RPMI7951 (cell line): ENCODE measurements at regions not wholly inside any gene's neighbourhood (a gene's known extent, or its start where the extent isn't known, plus 50 kb on each side); places are given as distances from the start of the nearest gene placed in this dataset.

Experiments used
- DNase-seq: peaks from one replicate; pipeline ENCODE4 v3.0.0-alpha.2; 2012; ENCODE audit warnings: low read depth

DNA sequence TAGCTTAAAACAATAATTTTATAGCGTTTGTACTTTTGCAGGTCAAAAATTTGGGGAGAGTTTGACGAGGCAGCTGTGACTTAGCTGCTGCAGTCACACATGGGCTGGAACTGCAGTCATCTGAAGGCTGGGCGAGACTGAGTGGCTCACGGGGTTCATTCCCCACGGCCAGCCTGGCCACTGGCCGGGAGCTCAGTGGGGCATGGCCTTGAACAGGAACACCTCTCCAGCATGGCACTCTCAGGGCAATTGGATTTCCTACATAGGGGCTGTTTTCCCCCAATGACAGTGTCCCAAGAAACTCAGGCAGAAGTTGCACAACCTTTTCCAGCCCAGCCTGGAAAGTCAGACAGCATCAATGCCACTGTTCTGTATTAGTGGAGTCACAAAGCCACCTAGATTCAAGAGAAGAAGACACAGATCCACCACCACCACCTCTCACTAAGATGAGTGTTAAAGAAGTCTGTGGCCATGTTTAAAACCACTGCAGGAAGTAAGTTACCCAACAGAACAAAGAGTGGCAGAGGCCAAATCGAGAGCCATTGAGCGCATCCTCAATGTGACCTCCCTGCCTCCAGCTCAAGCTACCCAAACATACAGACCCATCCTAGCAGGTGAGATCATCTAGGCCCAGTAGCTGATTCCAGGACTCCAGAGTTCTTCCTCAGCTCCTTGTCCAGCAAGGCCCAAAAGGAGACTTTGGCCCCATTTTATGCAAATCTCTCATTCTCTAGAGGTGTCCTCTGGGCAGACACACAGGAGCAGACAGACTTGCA, 618.7 kb upstream of the CADM1 start:
- no peak for DNase-seq

DNA sequence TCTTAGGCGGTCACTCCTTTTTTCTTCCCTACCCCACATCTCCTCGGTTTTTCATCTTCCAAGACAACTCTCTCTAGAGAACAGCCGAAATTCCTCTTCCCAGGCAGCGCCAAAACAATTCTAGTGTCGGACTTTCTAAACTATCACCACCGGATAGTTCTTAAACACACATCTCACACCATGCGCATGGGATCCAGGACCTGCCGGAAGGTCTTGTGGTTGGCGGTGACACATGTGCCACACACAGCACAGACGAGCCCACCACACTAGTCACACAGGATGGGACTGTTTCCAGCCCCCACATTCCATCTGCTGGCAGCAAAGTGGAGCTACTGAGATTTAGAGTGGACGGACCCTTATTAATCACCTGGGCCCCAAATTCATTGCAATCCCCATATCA, 614.9 kb upstream of the CADM1 start:
- DNase-seq, result no peak

DNA sequence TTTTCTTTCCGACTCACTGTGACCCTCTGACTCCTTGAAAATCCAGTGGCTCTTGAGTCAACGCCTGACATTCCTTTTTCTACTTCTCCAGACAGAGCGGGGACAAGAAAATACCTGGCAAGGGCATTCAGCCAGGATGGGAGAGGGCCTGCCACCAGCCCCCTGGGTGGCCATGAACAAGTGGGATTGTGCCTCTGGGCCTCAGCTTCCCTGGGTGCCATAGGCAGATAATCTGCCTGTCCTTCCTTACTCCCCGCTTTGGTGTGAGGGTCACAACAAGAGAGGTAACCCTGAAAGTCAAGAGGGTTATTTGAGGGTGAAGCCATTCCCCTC, 613.9 kb upstream of the CADM1 start:
- DNase-seq, result no peak

DNA sequence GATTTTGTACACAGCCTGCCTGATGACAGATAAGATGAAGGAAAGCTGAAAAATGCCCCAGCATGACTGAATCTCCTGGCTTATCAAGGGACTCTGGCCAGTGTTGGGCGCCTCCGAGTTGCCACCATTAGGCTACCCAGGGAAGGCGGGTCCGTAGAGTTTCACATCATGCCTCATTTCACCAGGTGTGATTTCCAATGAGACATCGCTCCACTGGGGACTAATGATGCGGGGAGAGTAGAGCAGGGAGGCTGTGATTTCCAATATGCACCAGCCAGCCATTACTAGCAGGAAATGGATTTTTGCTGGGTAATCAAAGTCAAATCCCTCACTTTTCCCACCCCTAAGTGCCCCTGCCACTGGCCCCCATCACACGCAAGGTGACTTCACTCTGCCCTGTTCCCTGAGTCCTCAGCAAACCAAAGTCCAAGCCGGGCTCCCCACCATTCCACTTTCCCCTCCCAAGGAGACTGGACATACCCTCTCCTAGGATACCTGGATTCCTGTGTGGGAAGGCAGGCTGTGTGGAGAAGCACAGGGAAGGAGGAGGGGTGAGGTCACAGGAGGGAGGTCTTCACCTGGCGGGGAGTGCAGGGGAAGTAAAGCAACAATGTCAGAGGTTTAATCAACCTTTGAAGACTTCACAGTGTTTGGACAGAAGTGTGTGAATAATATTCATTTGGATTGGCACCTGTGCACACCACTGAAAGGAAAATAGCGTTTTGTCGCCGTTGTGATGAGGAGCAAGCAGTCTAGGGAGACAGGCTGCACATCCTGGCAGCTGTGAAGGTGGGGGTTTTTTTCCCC, 613.3 kb upstream of the CADM1 start:
- DNase-seq, result no peak

DNA sequence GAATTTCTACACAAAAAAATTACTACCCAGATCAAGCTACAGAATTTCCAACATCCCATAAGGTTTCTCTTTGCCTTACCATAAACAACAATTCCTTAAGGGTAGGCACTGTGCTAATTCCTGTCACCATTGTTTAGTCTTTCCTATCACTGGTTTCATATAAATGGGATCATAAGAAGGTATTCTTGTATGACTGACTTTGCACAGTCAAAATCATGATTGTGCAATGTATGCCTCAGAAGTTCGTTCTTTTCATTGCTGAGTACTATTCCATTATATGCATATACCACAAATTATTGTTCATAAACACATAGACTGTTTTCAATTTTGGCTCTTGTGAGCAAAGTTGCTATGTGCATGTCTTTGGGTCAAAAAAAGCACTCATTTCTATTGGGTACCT, 611.6 kb upstream of the CADM1 start:
- DNase-seq, result no peak

DNA sequence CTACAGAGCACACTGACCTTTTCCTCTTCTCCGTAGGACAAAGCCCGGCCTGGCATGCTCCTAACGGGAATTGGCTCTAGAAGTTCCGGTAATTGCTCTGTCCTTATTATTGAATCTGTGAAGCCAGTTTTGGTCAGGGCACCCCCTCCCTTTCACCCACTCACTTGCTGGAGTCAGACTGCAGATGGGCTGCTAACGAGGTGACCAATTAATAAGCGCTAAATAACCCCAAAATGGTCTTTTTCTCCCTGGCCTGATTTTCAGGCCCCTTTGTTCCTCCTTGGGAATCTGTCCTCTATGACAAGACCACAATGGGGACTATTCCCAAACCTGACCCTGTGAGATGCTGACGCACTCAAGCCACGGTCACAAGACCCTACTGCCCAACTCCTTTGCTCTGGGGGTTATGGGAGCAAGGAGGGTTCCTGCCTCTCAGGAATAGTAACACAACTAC, 610.0 kb upstream of the CADM1 start:
- no peak for DNase-seq

DNA sequence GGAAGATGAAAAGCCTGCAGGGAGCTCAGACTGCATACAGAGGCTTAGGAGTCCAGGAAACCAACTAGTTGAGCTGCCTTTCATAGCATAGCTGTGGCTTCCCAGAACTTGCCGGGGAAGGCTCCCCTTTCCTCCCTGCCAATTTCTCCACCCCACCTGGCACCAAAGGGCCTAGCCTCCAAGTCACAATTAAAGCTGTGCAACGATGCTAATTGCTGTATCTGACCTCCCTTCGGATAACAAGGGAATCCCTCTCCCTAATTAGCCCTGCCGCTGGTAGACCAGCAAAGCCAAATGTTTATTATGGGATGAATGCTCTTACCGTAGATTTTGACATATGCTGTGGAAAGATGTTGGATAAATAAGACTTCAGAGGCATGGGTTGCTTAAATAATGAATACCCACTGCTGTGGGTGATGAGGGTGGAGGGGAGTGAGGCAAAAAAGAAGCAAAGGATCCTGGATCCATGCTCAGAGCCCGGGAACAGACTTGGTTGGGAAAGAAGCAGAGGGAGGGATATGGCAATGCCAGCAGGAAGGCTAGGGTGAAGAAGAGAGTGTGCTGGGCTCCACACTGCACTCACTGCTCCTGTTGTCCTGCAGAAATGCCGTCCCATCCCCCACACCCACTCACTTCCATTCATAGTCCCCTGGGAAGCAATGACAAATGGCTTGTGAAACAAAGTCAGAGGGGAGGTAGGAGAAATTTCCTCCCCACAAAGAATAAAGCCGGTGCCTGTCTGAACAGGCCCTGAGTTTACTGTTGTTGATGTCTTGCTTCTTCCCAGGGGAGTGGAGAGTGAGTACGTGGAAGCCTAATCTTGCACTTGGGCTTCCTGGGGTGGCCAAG, 608.1 kb upstream of the CADM1 start:
- no peak for DNase-seq

DNA sequence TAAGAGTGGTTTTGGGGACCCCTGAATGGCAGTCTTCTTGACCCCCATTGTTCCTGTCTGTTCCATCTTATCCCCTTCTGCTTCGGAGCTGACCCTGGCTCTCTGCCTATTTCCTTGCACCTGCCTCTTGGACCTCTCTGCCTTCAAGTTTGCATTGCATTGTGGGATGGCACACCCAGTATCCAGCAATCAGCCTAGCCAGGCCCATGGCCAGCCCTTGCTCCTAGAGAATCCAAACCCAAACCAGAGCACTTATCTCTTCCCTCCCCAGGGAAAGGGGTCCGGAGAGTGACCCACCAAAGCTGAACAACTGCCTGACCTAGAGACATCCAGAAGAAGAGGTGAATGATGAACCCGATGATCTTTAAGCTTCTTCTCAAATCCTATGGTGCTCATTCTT, 607.3 kb upstream of the CADM1 start:
- DNase-seq, result no peak

DNA sequence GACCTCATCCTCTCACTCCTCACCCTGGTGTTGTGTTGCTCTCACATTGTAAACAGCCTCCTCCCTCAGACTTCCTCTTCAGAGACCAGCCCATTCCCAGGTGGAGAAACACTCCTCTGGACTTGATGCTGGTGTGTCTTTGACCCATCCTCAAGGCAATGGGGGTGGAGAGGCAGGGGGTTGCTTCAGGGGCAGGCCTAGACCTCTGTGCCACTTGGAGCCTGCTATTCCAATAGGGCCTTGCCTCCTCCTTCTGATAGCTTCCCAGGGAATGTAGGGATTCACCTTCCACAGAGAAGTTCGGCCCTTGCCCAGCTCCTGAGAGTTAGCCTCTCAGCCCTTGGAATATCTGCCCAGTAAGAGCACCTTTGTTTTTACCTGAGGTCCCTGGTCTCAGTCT, 606.6 kb upstream of the CADM1 start:
- no peak for DNase-seq

DNA sequence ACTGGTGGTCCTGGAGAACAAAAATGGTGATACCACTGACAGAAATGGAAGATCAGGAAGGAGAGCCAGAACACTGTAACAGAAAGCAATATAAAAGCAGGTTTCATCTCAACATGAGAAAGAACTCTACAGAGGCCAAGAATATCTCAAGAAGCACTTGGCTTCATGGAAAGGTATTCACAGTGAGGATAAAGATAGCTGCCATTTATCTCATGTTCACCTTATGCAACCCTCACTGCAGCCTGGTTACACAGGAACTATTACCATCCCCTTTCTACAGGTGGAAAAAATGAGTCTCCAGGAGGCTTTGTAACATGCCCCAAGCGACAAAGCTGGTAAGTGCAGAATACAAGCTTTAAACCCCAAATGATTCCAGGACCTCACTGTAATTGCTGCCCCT, 606.1 kb upstream of the CADM1 start:
- DNase-seq, result no peak

DNA sequence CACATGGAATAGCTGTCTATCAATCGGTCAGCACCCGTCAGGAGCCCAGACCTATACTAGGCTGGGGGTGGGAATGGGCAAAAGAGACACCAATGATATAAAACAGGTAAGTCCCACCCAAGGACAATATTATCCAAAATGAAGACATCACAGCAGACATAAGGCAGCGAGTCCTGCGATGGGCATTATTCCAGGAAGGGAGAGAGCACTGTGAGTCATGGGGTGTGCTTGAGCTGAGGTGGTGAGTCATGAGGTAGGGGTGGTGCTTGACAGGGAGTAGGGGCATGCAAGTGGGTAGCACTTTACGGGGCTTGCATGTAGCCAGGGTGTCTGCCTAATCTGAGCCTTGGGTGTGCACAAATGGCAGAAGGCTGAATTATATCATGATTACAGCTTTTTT, 605.0 kb upstream of the CADM1 start:
- DNase-seq, result peak; percentile 81

DNA sequence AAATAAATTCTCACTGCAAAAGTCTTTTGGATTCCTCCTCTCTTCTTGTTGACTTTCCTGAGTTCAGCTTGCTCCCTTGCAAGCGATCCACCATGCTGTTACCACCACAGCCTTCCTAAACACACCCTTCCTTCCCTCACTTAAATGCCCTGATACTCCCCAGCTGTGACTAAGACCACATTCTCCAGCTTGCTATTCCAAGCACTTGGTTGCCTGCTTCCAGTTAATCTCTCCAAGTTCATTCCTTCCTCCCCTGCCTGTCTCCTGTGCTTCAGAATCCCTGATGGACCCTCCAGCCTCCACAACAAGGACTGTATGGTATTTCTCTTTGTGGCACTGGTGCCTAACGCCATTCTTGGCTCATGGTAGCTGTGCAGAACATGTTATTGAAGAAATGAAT, 603.9 kb upstream of the CADM1 start:
- DNase-seq, result no peak

DNA sequence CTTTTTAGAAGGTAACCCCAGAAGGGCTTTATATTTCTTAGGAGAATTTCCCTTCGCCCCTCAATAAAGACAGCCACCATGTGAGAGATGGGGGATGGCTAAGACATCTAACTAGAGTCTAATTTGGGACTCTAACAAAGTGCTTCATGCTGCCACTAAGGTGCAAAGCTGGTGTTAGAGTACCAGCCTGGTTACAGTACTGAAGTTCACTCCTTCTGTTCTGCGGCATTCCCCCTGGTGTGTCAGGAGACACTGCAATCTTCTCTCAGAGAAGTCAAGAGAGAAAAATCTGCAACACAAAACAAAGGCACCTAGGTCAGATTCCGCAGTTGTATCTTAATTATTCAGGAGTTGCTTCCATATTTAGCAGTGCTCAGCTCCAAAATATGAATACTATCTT, 603.0 kb upstream of the CADM1 start:
- no peak for DNase-seq

DNA sequence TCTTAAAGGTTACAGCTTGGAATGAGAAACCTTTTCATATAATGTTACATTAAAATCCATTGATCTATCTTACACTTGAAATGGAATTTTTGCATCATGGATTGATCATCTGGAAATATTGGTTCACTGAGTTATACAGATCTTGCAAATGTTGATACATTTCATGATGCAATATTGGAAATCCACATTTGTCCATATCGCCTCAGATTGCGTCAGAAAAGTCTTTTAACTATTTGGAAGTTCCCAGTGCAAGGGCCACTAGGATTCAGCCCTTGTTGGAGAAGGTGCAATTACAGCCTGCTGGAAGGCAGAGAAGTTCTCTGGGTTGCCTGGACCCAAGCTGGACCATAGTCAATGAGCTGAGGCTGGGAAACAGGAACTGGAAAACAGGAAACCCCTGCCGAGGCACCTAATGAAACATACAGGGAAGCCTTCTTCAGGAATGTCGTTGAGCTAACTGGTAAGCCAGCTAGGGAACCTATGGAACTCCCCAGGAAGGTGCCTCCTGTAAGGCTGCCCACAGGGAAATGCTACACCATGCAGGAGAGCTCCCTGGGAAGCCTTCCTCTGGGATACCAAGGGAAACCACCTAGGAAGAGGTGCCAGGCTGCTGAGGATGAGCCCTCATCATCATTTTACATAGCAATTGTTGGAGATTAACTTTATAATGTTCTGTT, 600.4 kb upstream of the CADM1 start:
- DNase-seq, result no peak

DNA sequence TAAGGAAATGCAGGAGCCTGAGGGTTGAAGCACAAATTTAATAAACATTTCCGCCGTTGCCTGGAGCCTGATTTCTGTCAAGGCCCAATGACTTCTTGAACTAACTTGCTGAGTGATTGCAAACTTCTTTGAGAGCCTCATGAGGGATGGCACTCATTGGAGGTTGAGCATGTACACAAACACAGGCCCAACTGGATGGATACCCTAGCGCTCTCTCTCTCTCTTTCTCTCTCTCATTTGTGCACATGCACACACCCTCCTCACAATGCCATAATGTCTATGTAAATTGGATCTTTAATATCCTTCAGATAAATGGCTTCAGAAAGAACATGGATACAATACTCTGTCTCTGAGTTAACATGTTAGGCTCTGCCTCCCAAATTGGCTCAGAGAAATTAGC, 597.7 kb upstream of the CADM1 start:
- DNase-seq, result no peak

DNA sequence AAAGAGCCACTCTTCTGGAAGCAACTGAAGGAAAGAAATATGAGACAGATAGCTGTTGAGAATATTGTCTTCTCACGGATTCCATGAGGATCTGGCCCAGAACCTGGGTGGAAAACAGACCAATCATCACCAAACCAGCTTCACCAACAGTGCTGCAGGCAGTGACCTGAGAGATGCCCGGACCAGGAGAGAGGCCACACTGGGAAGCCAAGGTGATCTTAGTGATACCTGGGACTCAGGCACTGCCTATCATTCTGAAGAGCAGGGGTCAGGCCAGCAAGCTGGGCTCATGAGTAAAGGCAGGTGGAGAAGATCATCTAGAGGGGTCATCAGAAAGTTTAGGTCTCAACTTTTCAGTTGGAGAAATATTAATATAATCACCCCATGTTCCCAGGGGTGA, 595.8 kb upstream of the CADM1 start:
- DNase-seq, result no peak

DNA sequence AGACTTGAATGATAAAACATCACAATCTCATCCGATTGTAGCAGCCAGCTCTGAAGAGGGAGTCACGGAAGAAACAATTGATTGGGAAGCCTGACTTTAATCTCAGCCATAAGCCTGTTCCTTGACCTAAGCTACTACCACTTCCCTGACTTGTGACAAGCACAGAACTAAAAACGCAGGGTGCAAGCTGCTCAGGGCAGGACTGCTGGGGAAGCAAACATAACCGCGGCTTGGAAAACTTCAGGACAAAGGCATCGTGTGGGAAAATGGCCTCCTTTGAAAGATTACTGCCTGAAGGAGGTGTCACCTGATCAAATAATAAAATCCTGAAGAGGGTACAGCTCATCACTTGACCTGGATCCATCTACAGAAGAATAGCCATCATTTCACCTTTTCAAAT, 595.3 kb upstream of the CADM1 start:
- no peak for DNase-seq

DNA sequence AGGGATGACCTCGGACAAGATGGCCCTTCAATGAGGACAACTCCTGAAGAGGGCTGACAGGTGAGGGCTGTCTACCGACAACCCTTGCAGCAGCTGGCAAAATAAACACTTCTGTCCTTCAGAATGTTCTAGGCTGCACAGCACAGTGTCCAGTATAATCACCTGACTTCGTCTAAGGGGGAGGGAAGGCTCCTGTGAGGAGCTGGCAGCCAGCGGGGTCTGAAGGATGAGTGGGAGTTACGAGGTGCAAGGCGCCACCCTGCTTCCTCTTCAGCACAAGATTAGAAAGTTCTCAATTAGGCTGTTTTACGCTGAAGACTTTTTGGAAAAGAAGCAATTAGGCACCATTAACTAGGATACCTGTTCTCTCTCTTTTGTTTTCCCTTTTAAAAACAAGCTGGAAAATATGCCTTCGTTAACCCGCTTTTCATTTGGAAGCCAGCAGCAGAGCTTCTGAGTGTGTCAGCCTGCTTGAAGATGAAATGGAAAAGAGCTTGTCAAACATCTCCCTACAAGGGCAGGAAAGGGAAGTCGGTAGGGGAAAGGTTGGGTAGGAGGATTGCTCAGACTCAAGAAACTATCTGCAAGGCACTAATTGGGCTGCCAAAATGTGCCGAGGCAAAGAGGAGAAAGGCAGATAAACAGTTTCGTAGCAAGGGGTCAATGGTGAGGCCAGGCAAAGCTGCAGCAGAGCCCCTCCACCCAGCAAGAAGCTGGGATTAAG, 592.2 kb upstream of the CADM1 start:
- no peak for DNase-seq

DNA sequence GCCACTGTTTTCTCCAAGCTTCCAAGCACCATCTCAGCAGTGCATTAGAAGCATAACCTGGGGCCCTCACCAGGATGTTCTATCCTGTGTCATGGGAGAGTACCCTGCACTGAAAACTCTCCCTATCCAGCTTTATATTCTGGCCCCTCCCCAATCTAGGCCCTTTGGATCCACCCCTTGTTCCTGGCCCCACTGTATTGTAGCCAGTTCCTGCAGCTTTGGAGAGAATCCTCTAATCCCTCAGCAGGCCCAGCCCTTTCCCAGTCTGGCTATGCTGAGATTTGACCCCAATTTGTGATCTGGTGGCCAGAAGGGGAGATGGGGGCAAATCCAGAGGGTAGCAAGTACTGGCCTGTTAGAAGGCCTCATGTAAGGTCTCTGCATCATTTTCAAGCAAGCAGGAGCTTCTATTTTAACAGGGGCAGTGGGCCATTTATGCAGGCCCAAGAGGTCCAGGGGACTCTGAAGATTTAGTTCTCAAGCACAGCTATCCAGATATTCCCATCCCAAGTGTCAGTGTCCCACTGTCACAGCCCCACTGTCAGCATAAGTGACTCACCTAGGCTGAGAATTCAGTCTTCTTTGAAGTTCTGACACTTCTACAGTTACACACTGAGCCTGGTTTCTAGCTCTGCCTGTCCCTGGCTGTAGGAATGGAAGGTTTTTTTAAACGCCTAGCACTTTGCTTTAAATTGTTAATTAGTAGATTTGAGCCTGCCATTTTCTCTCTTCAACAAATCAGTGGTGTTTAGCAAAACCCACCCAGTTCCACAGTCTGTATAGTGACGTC, 589.5 kb upstream of the CADM1 start:
- DNase-seq, result no peak

DNA sequence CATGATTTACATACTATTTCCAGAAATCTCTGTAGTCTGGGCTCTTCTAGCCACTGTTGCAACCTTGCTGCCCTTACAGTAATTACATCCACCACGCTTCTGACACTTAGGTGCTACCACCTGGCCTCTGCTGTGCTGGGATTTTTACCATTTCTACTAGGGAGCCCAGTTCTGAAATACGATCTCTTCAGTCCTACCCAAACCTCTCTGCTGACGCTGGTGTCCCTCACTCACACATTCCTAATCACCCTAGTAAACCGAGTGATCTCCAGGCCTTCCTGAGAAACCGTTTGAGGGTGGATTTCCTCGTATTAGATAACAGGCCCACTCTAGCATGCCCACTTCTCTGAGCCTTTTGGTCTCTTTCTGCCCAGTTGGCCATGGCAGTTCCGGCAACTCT, 588.9 kb upstream of the CADM1 start:
- DNase-seq, result no peak

DNA sequence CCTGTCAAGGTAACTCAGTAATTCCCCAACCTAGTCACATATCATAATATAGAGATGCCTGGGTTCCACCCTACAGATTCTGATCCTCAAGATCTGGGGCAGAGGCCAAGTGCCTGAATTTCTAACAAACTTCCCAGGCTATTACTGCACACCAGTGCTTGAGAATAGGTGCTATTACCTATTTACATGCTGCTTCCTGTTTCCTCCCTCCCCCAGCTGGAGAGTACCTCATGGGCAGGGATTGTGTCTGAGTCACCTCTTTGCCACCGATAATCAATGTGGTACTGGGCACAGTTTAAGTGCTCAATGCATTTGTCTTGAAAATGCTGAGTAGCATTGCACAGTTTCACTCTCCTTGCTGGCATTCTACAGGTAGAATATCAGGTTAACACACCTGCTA, 582.2 kb upstream of the CADM1 start:
- DNase-seq, result no peak
